IPS-15b (cell line): ENCODE measurements at regions not wholly inside any gene's neighbourhood (a gene's known extent, or its start where the extent isn't known, plus 50 kb on each side); places are given as distances from the start of the nearest gene placed in this dataset.

Source experiments
- H3K27me3 ChIP-seq: one replicate; pipeline ENCODE4 v1.6.1; 2013; ENCODE audit warnings: low read length; ENCODE audit not compliant: control insufficient read depth, insufficient read depth
- H3K36me3 ChIP-seq: one replicate; pipeline ENCODE4 v1.6.1; 2013; ENCODE audit warnings: low read length; ENCODE audit not compliant: control insufficient read depth, insufficient read depth
- H3K4me1 ChIP-seq: one replicate; pipeline ENCODE4 v1.6.1; 2013; ENCODE audit warnings: mild to moderate bottlenecking, low read length; ENCODE audit not compliant: control insufficient read depth, insufficient read depth
- H3K4me3 ChIP-seq: one replicate; pipeline ENCODE4 v1.5.1; 2013; ENCODE audit warnings: low read depth, low read length
- H3K9ac ChIP-seq: one replicate; pipeline ENCODE4 v1.6.1; 2013; ENCODE audit warnings: low read depth, mild to moderate bottlenecking, low read length
- H3K9me3 ChIP-seq: one replicate; pipeline ENCODE4 v1.6.1; 2013; ENCODE audit warnings: mild to moderate bottlenecking, low read length; ENCODE audit not compliant: control insufficient read depth, insufficient read depth

GRCh38 chr2:217366966-217367365 lies 507.1 kb upstream of the TNP1 start:
- no peak overlapping the region for H3K9ac ChIP-seq
- no peaks in the 10 kb centered on the region for H3K9me3 ChIP-seq
- H3K4me1 ChIP-seq, result no peaks in the 10 kb centered on the region
- H3K4me3 ChIP-seq, result no peak overlapping the region
- no peaks in the 10 kb centered on the region for H3K36me3 ChIP-seq
- peaks cover 3% of the 10 kb centered on the region for H3K27me3 ChIP-seq

GRCh38 chr2:217366266-217366895 lies 506.5 kb upstream of the TNP1 start:
- Histone ChIP-seq H3K36me3 (no peaks in the 10 kb centered on the region), H3K9ac (no peak overlapping the region), H3K9me3 (no peaks in the 10 kb centered on the region), H3K4me3 (no peak overlapping the region), H3K27me3 (peaks cover 3% of the 10 kb centered on the region), H3K4me1 (no peaks in the 10 kb centered on the region)

GRCh38 chr2:217365656-217366055 lies 505.8 kb upstream of the TNP1 start:
- peaks cover 3% of the 10 kb centered on the region for H3K27me3 ChIP-seq
- no peaks in the 10 kb centered on the region for H3K36me3 ChIP-seq
- no peak overlapping the region for H3K4me3 ChIP-seq
- H3K9me3 ChIP-seq, result no peaks in the 10 kb centered on the region
- H3K4me1 ChIP-seq, result no peaks in the 10 kb centered on the region
- no peak overlapping the region for H3K9ac ChIP-seq

- H3K9me3 ChIP-seq, result no peaks in the 10 kb centered on the region
- H3K4me1 ChIP-seq, result no peaks in the 10 kb centered on the region
- H3K9ac ChIP-seq, result no peak overlapping the region
- no peak overlapping the region for H3K4me3 ChIP-seq
- H3K36me3 ChIP-seq, result no peaks in the 10 kb centered on the region
- H3K27me3 ChIP-seq, result peaks cover 3% of the 10 kb centered on the region
Observed at GRCh38 chr2:217364224-217364623, 504.4 kb upstream of the TNP1 start.

GRCh38 chr2:217363470-217363869 lies 503.6 kb upstream of the TNP1 start:
- no peak overlapping the region for H3K9ac ChIP-seq
- no peaks in the 10 kb centered on the region for H3K4me1 ChIP-seq
- no peaks in the 10 kb centered on the region for H3K36me3 ChIP-seq
- H3K27me3 ChIP-seq, result peaks cover 3% of the 10 kb centered on the region
- H3K4me3 ChIP-seq, result no peak overlapping the region
- H3K9me3 ChIP-seq, result no peaks in the 10 kb centered on the region

- no peaks in the 10 kb centered on the region for H3K4me1 ChIP-seq
Observed at GRCh38 chr2:217362710-217363109, 502.8 kb upstream of the TNP1 start.

GRCh38 chr2:217362286-217362685 lies 502.4 kb upstream of the TNP1 start:
- Histone ChIP-seq H3K4me3 (no peak overlapping the region), H3K9me3 (no peaks in the 10 kb centered on the region), H3K36me3 (no peaks in the 10 kb centered on the region), H3K27me3 (peaks cover 3% of the 10 kb centered on the region), H3K9ac (no peak overlapping the region), H3K4me1 (no peaks in the 10 kb centered on the region)

More at GRCh38 chr2:217362710-217363109, 502.8 kb upstream of the TNP1 start:
- Histone ChIP-seq H3K36me3 (no peaks in the 10 kb centered on the region), H3K9me3 (no peaks in the 10 kb centered on the region), H3K4me3 (no peak overlapping the region), H3K27me3 (peaks cover 3% of the 10 kb centered on the region), H3K9ac (no peak overlapping the region)

- no peaks in the 10 kb centered on the region for H3K9me3 ChIP-seq
- peaks cover 3% of the 10 kb centered on the region for H3K27me3 ChIP-seq
- no peaks in the 10 kb centered on the region for H3K36me3 ChIP-seq
- H3K4me1 ChIP-seq, result no peaks in the 10 kb centered on the region
- no peak overlapping the region for H3K4me3 ChIP-seq
- H3K9ac ChIP-seq, result no peak overlapping the region
Observed at GRCh38 chr2:217361483-217361880, 501.6 kb upstream of the TNP1 start.

GRCh38 chr2:217360781-217361482 lies 501.1 kb upstream of the TNP1 start:
- Histone ChIP-seq H3K4me1 (no peaks in the 10 kb centered on the region), H3K9ac (no peak overlapping the region), H3K9me3 (no peaks in the 10 kb centered on the region)

GRCh38 chr2:217360111-217360510 lies 500.2 kb upstream of the TNP1 start:
- no peak overlapping the region for H3K9ac ChIP-seq
- no peaks in the 10 kb centered on the region for H3K9me3 ChIP-seq
- H3K27me3 ChIP-seq, result no peaks in the 10 kb centered on the region
- H3K36me3 ChIP-seq, result no peaks in the 10 kb centered on the region
- no peaks in the 10 kb centered on the region for H3K4me1 ChIP-seq
- H3K4me3 ChIP-seq, result no peak overlapping the region

More at GRCh38 chr2:217360781-217361482, 501.1 kb upstream of the TNP1 start:
- H3K27me3 ChIP-seq, result peaks cover 3% of the 10 kb centered on the region
- H3K4me3 ChIP-seq, result no peak overlapping the region
- no peaks in the 10 kb centered on the region for H3K36me3 ChIP-seq

GRCh38 chr2:217357886-217358620 lies 498.2 kb upstream of the TNP1 start:
- H3K9ac ChIP-seq, result no peak overlapping the region
- no peak overlapping the region for H3K4me3 ChIP-seq
- H3K4me1 ChIP-seq, result no peaks in the 10 kb centered on the region
- H3K36me3 ChIP-seq, result no peaks in the 10 kb centered on the region
- H3K27me3 ChIP-seq, result no peaks in the 10 kb centered on the region
- no peaks in the 10 kb centered on the region for H3K9me3 ChIP-seq

GRCh38 chr2:217356781-217357180 lies 496.9 kb upstream of the TNP1 start:
- Histone ChIP-seq H3K27me3 (no peaks in the 10 kb centered on the region), H3K9ac (no peak overlapping the region), H3K9me3 (no peaks in the 10 kb centered on the region), H3K36me3 (no peaks in the 10 kb centered on the region), H3K4me1 (no peaks in the 10 kb centered on the region), H3K4me3 (no peak overlapping the region)
